ENCODE measurements at regions not wholly inside any gene's neighbourhood (a gene's known extent, or its start where the extent isn't known, plus 50 kb on each side); places are given as distances from the start of the nearest gene placed in this dataset.

GRCh38 chr20:52896348-52896747 lies 75.8 kb upstream of the TSHZ2 start:
- no peak for TF ChIP-seq CTCF (IDR thresholded peaks at IDR 0.05)
- no peak for TF ChIP-seq POLR2A (IDR thresholded peaks at IDR 0.05)

All from Peyer's patch (tissue), 4 donors.